ENCODE measurements at regions not wholly inside any gene's neighbourhood (a gene's known extent, or its start where the extent isn't known, plus 50 kb on each side); places are given as distances from the start of the nearest gene placed in this dataset.
"Not testable (repeated sequence)": the region's sequence is repeated elsewhere in the genome, so short reads cannot be mapped to it uniquely, and the experiment has no call there.

DNA sequence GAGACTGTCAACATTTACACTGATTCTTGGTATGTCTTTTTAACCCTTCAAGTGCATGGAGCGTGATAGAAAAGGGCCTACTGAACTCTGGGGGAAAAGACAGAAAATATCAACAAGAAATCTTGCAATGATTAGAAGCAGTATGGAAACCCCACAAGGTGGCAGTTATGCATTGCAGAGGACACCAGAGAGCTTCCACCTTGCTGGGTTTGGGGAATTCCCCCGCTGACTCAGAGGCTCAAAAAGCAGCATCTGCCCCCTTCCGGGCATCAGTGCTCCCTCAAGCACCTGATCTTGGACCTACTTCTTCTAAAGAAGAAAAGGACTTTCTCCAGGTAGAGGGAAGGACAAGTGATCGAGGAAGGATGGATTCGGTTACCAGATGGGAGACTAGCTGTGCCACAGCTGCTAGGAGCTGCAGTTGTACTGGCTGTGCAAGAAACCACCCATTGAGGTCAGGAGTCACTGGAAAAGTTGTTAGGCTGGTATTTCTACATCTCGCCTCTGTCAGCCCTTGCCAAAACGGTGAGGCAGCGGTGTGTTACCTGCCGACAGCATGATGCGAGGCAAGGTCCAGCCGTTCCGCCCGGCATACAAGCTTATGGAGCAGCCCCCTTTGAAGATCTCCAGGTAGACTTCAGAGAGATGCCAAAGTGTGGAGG is 102.8 kb upstream of the OSBPL11 start:
- TF ChIP-seq CTCF (conservative IDR thresholded peaks at IDR 0.05; ENCODE audit: low read depth, low read length); EZH2 (IDR thresholded peaks at IDR 0.05; ENCODE audit: borderline replicate concordance, low read depth, low read length, poor library complexity, severe bottlenecking): not testable (repeated sequence)

All from A673 (cell line).